Muscle of back (tissue), 3 donors: ENCODE measurements at regions not wholly inside any gene's neighbourhood (a gene's known extent, or its start where the extent isn't known, plus 50 kb on each side); places are given as distances from the start of the nearest gene placed in this dataset.
"Not testable (repeated sequence)": the region's sequence is repeated elsewhere in the genome, so short reads cannot be mapped to it uniquely, and the experiment has no call there.

ENCODE experiments used
- DNase-seq, 3 donors: peaks; one replicate each; pipeline versions ENCODE4 v3.0.0 to v3.0.0-alpha.2; 2013

GRCh38 chr7:93048136-93048930, 69.4 kb downstream of the SAMD9 start:
- no peak for DNase-seq

- no peak for DNase-seq
Observed at GRCh38 chr7:93047514-93048099, 70.2 kb downstream of the SAMD9 start.

- DNase-seq = no peak
Observed at GRCh38 chr7:93046641-93047040, 71.1 kb downstream of the SAMD9 start.

- DNase-seq = peak in 2 of 3 donors; percentile 15 to 90
Observed at GRCh38 chr7:93044147-93044810, 73.5 kb downstream of the SAMD9 start.

GRCh38 chr7:93043385-93043985, 74.3 kb downstream of the SAMD9 start:
- peak; percentile 70 to 90 (median 87) for DNase-seq

GRCh38 chr7:93040355-93040754, 77.4 kb downstream of the SAMD9 start:
- no peak for DNase-seq

GRCh38 chr7:93039786-93040185, 78.0 kb downstream of the SAMD9 start:
- no peak for DNase-seq

- no peak for DNase-seq
Observed at GRCh38 chr7:93039282-93039681, 78.5 kb downstream of the SAMD9 start.

- no peak for DNase-seq
Observed at GRCh38 chr7:93036807-93037206, 81.0 kb downstream of the SAMD9 start.

GRCh38 chr7:93036149-93036640, 81.6 kb downstream of the SAMD9 start:
- DNase-seq = no peak

GRCh38 chr7:93031795-93032194, 86.0 kb downstream of the SAMD9 start:
- DNase-seq = no peak

GRCh38 chr7:93030605-93031225, 87.1 kb downstream of the SAMD9 start:
- no peak for DNase-seq

- no peak for DNase-seq
Observed at GRCh38 chr7:93029056-93029455, 88.7 kb downstream of the SAMD9 start.

- no peak for DNase-seq
Observed at GRCh38 chr7:93028610-93029009, 89.2 kb downstream of the SAMD9 start.

- no peak for DNase-seq
Observed at GRCh38 chr7:93027044-93027443, 90.7 kb downstream of the SAMD9 start.

- no peak for DNase-seq
Observed at GRCh38 chr7:93026425-93026824, 91.4 kb downstream of the SAMD9 start.

GRCh38 chr7:93025389-93025788, 92.4 kb downstream of the SAMD9 start:
- DNase-seq = no peak

- DNase-seq = not testable (repeated sequence)
Observed at GRCh38 chr7:93022931-93023478, 94.8 kb downstream of the SAMD9 start.

- DNase-seq = no peak
Observed at GRCh38 chr7:93021748-93022147, 96.0 kb downstream of the SAMD9 start.

GRCh38 chr7:93018716-93019115, 99.1 kb downstream of the SAMD9 start:
- DNase-seq = peak in 1 of 3 donors; percentile 61

- DNase-seq = peak in 1 of 3 donors; percentile 45
Observed at GRCh38 chr7:93016681-93017381, 100.9 kb downstream of the SAMD9 start.
